ENCODE measurements at regions not wholly inside any gene's neighbourhood (a gene's known extent, or its start where the extent isn't known, plus 50 kb on each side); places are given as distances from the start of the nearest gene placed in this dataset.

GRCh38 chr20:48405909-48406308 lies 421.9 kb downstream of the PREX1 start:
- DNase-seq (ENCODE audit: low read depth): no peak

DNA sequence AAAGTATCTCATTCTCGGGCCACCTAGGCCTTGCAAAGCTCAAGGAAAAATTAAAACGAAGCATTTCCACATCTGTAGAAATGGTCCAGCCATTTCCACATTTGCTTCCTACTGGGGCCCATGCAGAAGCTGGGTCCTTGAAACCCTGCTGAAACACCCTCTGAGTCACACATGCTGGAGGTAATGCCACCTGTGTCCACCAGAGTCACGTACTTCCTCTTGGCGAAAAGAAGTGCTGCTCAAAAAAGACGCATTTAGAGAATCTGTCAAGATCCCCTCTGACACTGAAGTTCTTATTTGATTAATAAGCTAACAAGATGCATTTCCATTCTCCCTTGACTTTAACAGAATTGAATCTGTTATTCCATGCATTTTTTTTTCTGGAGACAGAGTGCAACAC lies 423.2 kb downstream of the PREX1 start:
- no peak for DNase-seq (ENCODE audit: low read depth)

GRCh38 chr20:48403167-48403761 lies 424.5 kb downstream of the PREX1 start:
- DNase-seq (ENCODE audit: low read depth): no peak

- DNase-seq (ENCODE audit: low read depth): no peak
Measured at GRCh38 chr20:48401359-48401758, 426.4 kb downstream of the PREX1 start.

DNA sequence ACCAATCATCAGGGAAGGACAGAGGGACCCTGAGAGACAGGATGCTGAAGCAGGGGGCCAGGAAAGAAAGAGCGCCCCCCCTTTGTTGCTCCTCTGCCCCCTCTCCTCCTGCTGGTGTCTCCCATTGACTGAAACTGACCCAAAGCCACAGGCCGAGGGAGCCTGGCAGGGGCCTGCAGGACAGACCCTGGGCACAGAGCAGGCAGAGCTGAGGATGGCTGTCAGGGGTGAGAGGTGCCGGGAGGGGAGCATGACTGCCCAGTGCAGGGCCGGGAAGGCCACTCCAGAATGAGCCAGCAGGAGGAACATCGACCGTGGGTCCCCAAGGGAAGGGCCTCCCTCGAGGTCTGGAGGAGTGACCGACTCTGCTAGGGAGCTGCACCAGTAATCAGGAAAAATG lies 427.8 kb downstream of the PREX1 start:
- DNase-seq (ENCODE audit: low read depth): no peak

GRCh38 chr20:48398506-48399449 lies 429.0 kb downstream of the PREX1 start:
- DNase-seq (ENCODE audit: low read depth): peak; percentile 30

DNA sequence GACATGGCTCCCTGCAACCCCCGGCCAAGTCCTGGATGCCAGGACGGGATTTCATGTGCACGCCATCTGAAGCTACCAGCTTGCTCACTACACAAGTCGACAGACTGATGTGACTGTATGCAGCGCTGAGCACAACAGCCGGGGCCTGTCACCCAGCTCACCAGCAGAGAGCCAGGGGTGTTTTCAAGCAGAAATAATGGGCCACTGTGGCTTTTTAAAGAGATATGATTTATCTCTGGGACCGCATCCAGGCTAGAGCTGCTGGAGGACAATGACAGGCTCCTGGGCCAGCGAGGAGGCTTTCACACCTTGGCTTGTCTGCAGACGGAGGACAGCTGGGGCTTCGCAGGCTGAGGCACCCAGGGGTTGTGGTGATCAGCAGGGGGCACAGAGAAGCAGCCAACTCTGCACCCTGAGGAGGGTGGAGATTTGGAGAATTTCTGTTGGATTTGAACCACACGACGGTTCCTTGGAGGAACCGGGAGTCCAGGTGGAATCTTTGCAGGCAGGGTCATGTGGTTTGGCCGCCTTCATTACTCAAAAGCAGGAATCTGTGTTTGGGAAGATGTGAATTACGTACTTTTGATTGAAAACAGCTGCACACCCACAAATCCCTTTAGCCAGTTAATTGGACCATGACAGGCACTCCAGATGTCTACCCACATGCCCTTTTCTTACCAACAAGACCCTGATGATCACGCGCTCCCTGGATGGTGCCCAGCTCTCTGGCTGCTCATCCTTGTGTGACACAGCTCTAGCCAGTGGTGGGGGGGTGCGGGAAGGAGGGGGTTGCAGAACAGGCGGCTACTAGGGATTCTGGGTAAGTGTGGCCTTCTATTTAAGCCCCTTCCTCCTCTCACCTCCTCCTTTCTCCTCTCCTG lies 430.6 kb downstream of the PREX1 start:
- DNase-seq (ENCODE audit: low read depth): peak; percentile 59

- no peak for DNase-seq (ENCODE audit: low read depth)
Measured at GRCh38 chr20:48395816-48396546, 431.8 kb downstream of the PREX1 start.

- DNase-seq (ENCODE audit: low read depth): no peak
Measured at GRCh38 chr20:48394415-48395081, 433.3 kb downstream of the PREX1 start.

- no peak for DNase-seq (ENCODE audit: low read depth)
Measured at GRCh38 chr20:48393737-48394314, 434.0 kb downstream of the PREX1 start.

GRCh38 chr20:48393311-48393685 lies 434.5 kb downstream of the PREX1 start:
- DNase-seq (ENCODE audit: low read depth): no peak

GRCh38 chr20:48392407-48393310 lies 435.1 kb downstream of the PREX1 start:
- no peak for DNase-seq (ENCODE audit: low read depth)

DNA sequence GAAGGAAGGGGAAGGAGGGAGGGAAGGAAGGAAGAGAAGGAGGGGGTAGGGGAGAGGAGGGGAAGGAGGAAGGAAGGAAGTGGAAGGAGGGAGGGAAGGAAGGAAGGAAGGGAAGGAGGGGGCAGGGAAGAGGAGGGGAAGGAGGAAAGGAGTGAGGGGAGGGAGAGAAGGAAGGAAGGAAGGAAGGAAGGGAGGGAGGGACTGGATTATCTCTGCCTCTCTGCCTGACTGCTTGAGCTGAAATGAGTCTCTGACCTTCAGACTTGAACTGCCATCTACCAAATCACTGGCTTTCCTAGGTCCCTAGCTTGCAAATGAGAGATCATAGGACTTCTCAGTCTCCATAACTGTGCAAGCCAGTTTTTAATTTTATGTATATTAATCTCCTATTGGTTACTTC lies 436.8 kb downstream of the PREX1 start:
- no peak for DNase-seq (ENCODE audit: low read depth)

- no peak for DNase-seq (ENCODE audit: low read depth)
Measured at GRCh38 chr20:48387675-48388074, 440.1 kb downstream of the PREX1 start.

GRCh38 chr20:48385527-48385926 lies 442.3 kb downstream of the PREX1 start:
- DNase-seq (ENCODE audit: low read depth): no peak

- no peak for DNase-seq (ENCODE audit: low read depth)
Measured at GRCh38 chr20:48385114-48385513, 442.7 kb downstream of the PREX1 start.

DNA sequence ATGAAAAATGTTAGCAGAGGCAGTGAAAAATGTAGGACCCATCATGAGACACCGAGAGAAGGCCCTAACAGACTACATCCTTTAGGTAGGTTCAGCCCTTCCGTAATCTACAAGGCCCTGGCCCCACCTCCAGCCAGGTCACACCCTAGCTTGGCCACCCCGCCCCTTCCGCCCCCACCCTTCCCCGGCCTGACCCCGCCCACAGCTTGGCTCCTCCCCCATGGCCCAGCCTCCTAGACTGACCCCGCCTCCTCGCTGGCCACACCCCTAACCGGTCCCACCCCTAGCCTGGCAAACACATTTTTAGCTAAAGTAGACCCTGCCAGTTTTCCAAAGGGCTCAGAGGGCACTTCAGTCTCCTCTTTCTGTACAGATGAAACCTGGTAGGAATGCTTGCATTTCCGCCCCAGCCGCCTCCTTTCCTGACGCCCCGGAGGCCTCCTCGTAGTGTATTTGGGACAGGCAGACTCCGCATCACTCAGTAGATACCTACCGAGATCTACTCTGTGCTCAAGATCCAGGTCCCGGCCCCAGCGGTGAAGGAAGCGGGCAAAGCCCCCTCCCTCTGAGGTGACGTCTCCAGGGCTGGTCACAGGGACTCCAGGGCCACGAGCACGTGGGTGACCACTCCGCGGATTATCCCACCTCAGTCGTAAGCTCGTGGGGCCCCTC lies 443.5 kb downstream of the PREX1 start:
- DNase-seq (ENCODE audit: low read depth): no peak

- DNase-seq (ENCODE audit: low read depth): no peak
Measured at GRCh38 chr20:48383252-48383651, 444.5 kb downstream of the PREX1 start.

DNA sequence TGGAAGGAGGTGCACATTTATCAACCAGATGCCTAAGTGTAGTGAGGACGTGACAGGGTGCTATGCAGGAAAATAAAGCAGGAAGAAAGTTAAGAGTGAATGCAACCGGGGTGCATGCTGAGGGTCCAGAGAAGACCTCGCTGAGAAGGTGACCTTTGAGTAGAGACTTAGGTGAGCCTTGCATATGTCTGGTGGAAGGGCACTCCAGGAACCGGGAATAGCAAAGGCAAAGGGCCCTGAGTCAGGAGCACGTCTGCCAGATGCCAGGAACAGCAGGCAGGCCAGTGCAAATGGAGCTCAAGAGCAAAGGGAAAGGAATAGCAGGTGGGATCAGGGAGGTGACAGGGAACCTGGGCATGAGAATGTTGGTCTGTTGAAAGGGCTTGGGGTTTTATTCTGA lies 445.5 kb downstream of the PREX1 start:
- DNase-seq (ENCODE audit: low read depth): no peak
